DMS 273 (cell line): ENCODE measurements at regions not wholly inside any gene's neighbourhood (a gene's known extent, or its start where the extent isn't known, plus 50 kb on each side); places are given as distances from the start of the nearest gene placed in this dataset.

ENCODE experiments used
- DNase-seq: peaks from one replicate; lab custom pipeline; 2025; ENCODE audit not compliant: unreplicated experiment; lab: John Stamatoyannopoulos, UW

- DNase-seq: no peak
These were observed 1679.9 kb downstream of the EFNB2 start for GRCh38 chr13:104855581-104855980.

- DNase-seq: no peak
These were observed 1680.8 kb downstream of the EFNB2 start for GRCh38 chr13:104854698-104855097.

GRCh38 chr13:104854007-104854406 is 1681.5 kb downstream of the EFNB2 start:
- DNase-seq: peak; percentile 5

- DNase-seq: no peak
These were observed 1687.5 kb downstream of the EFNB2 start for GRCh38 chr13:104847922-104848321.

GRCh38 chr13:104843401-104843800 is 1692.1 kb downstream of the EFNB2 start:
- no peak for DNase-seq

GRCh38 chr13:104841110-104841509 is 1694.4 kb downstream of the EFNB2 start:
- no peak for DNase-seq

GRCh38 chr13:104837756-104838155 is 1697.7 kb downstream of the EFNB2 start:
- peak; percentile 1 for DNase-seq

- DNase-seq: no peak
These were observed 1702.2 kb downstream of the EFNB2 start for GRCh38 chr13:104833221-104833620.

GRCh38 chr13:104832231-104832630 is 1703.2 kb downstream of the EFNB2 start:
- DNase-seq: no peak

- peak; percentile 30 for DNase-seq
These were observed 1703.6 kb downstream of the EFNB2 start for GRCh38 chr13:104831831-104832230.

- DNase-seq: no peak
These were observed 1711.8 kb downstream of the EFNB2 start for GRCh38 chr13:104823709-104824108.

GRCh38 chr13:104823071-104823470 is 1712.4 kb downstream of the EFNB2 start:
- DNase-seq: no peak

- no peak for DNase-seq
These were observed 1718.2 kb downstream of the EFNB2 start for GRCh38 chr13:104817271-104817670.

GRCh38 chr13:104816726-104817125 is 1718.7 kb downstream of the EFNB2 start:
- DNase-seq: no peak

GRCh38 chr13:104810242-104810641 is 1725.2 kb downstream of the EFNB2 start:
- no peak for DNase-seq

GRCh38 chr13:104809483-104809882 is 1726.0 kb downstream of the EFNB2 start:
- no peak for DNase-seq

GRCh38 chr13:104805346-104805745 is 1730.1 kb downstream of the EFNB2 start:
- no peak for DNase-seq

- no peak for DNase-seq
These were observed 1732.9 kb upstream of the SLC10A2 start for GRCh38 chr13:104799152-104799551.

- DNase-seq: no peak
These were observed 1732.3 kb upstream of the SLC10A2 start for GRCh38 chr13:104798486-104798885.

- DNase-seq: no peak
These were observed 1730.4 kb upstream of the SLC10A2 start for GRCh38 chr13:104796581-104796980.

GRCh38 chr13:104785952-104786351 is 1719.7 kb upstream of the SLC10A2 start:
- DNase-seq: no peak

- no peak for DNase-seq
These were observed 1718.7 kb upstream of the SLC10A2 start for GRCh38 chr13:104784891-104785290.

GRCh38 chr13:104782741-104783140 is 1716.5 kb upstream of the SLC10A2 start:
- DNase-seq: no peak
